ENCODE measurements at regions not wholly inside any gene's neighbourhood (a gene's known extent, or its start where the extent isn't known, plus 50 kb on each side); places are given as distances from the start of the nearest gene placed in this dataset.

DNA sequence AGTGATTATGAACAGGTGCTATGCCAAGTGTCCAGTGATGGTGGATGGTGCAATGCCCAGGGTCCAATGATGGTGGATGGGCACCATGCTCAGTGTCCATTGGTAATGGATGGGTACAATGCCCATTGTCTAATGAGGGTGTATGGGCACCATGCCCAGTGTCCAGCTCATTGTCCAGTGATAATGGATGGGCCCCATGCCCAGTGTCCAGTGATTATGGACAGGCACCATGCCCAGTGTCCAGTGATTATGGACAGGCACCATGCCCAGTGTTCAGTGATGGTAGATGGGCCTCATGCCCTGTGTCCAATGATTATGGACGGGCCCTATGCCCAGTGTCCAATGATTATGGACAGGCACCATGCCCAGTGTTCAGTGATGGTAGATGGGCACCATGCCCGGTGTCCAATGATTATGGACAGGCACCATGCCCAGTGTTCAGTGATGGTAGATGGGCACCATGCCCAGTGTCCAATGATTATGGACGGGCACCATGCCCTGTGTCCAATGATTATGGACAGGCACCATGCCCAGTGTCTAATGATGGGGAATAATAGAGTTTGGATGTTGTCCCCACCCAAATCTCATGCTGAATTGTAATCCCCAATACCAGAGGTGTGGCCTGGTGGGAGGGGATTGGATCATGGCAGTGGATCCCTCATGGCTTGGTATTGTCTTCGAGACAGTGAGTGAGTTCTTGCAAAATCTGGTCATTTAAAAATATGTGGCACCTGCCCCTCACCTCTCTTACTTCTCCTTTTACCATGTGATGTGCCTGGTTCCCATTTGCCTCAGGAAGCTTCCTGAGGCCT lies 87.8 kb downstream of the ANKRD10 start:
- no peak overlapping the region for H3K27ac ChIP-seq (ENCODE audit: low read depth, low read length)

More for the DNA sequence above, 87.8 kb downstream of the ANKRD10 start:
- Histone ChIP-seq H3K4me3 (ENCODE audit: low read length) (no peak overlapping the region), H4K20me1 (ENCODE audit: control insufficient read depth, insufficient read depth, low read depth, low read length) (no peaks in the 10 kb centered on the region), H3F3A (ENCODE audit: control insufficient read depth, insufficient read depth) (no peaks in the 10 kb centered on the region), H3K9me2 (replicated peaks; ENCODE audit: control insufficient read depth, low read length) (no peaks in the 10 kb centered on the region), H3K4me1 (ENCODE audit: control insufficient read depth, low read length) (no peaks in the 10 kb centered on the region), H3K79me2 (ENCODE audit: control insufficient read depth, low read length) (no peaks in the 10 kb centered on the region), H3K9me3 (ENCODE audit: control insufficient read depth, insufficient read depth, low read length) (no peaks in the 10 kb centered on the region), H3K4me2 (ENCODE audit: low read length) (no peak overlapping the region), H3K36me3 (ENCODE audit: control insufficient read depth, low read length) (no peaks in the 10 kb centered on the region), H3K27me3 (ENCODE audit: control insufficient read depth, low read length) (no peaks in the 10 kb centered on the region)
- no peak for TF ChIP-seq EZH2phosphoT487 (IDR thresholded peaks at IDR 0.05; ENCODE audit: borderline replicate concordance, low read length)
- TF ChIP-seq, protein P1, sequence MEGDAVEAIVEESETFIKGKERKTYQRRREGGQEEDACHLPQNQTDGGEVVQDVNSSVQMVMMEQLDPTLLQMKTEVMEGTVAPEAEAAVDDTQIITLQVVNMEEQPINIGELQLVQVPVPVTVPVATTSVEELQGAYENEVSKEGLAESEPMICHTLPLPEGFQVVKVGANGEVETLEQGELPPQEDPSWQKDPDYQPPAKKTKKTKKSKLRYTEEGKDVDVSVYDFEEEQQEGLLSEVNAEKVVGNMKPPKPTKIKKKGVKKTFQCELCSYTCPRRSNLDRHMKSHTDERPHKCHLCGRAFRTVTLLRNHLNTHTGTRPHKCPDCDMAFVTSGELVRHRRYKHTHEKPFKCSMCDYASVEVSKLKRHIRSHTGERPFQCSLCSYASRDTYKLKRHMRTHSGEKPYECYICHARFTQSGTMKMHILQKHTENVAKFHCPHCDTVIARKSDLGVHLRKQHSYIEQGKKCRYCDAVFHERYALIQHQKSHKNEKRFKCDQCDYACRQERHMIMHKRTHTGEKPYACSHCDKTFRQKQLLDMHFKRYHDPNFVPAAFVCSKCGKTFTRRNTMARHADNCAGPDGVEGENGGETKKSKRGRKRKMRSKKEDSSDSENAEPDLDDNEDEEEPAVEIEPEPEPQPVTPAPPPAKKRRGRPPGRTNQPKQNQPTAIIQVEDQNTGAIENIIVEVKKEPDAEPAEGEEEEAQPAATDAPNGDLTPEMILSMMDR (IDR thresholded peaks at IDR 0.05; ENCODE audit: low read depth, low read length, poor library complexity, severe bottlenecking) = no peak
